NB4 (cell line): ENCODE measurements at regions not wholly inside any gene's neighbourhood (a gene's known extent, or its start where the extent isn't known, plus 50 kb on each side); places are given as distances from the start of the nearest gene placed in this dataset.

Experiments used
- CTCF ChIP-seq: IDR thresholded peaks from one replicate; pipeline ENCODE4 v1.5.1; 2012; ENCODE audit warnings: low read depth, low read length
- MAX ChIP-seq: IDR thresholded peaks from 2 replicates; pipeline ENCODE4 v1.6.1; 2011; ENCODE audit warnings: low read depth, low read length
- MYC ChIP-seq: IDR thresholded peaks from 2 replicates; pipeline ENCODE4 v1.6.1; 2011; ENCODE audit warnings: low read depth, low read length
- POLR2A ChIP-seq: IDR thresholded peaks from 2 replicates; pipeline ENCODE4 v1.6.1; 2011; ENCODE audit warnings: mild to moderate bottlenecking; ENCODE audit not compliant: insufficient read length; ENCODE audit errors: extremely low read depth

- TF ChIP-seq POLR2A (no peak), CTCF (no peak), MAX (no peak), MYC (no peak)
These were observed 61.2 kb upstream of the AGR3 start for GRCh38 chr7:16942929-16943509.
